RWPE1 (cell line): ENCODE measurements at regions not wholly inside any gene's neighbourhood (a gene's known extent, or its start where the extent isn't known, plus 50 kb on each side); places are given as distances from the start of the nearest gene placed in this dataset.

Experiments
- CTCF ChIA-PET: fragments of 350-600 bp; sonication (Branson Sonifier 250); formaldehyde crosslinking; extraction: SDS; loops from one replicate; lab custom pipeline; 2021; lab: Yijun Ruan, JAX
- POLR2A ChIA-PET: fragments of 400-600 bp; formaldehyde crosslinking; extraction: SDS; loops from one replicate; lab custom pipeline; 2020; ENCODE audit warnings: antibody characterized with exemption; ENCODE audit not compliant: low non-redundant PET; lab: Yijun Ruan, JAX
- DNase-seq: peaks from one replicate; pipeline ENCODE4 v3.0.0; 2012; ENCODE audit warnings: low spot score
- H3K27ac ChIP-seq: fragments of 450-650 bp; 2 replicates; pipeline ENCODE4 v1.5.1; 2017
- TF ChIP-seq, protein P1 (sequence below): fragments of 450-650 bp; conservative IDR thresholded peaks from 2 replicates; pipeline ENCODE4 v1.5.1; 2017; ENCODE audit warnings: low read depth, mild to moderate bottlenecking

DNA sequence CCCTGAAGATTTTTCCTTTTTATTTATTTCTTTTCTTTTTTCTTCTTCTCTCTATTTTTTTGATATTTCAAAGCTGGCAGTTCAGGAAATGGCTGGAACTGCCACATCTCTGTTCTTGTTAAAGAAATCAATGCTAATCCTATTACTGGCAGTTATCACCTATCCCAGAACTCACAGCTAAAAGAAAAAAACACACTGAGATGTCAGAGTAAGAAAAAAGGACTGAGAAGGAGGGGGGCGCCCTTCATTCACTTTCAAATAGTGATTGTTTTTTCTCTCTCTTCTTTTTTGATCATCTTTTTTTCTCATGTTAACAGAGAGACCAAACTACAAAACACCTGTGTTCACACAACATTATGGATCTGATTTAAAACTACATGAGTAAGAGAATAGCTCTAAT is 337.1 kb downstream of the IL20RB start:
- TF ChIP-seq, protein P1, sequence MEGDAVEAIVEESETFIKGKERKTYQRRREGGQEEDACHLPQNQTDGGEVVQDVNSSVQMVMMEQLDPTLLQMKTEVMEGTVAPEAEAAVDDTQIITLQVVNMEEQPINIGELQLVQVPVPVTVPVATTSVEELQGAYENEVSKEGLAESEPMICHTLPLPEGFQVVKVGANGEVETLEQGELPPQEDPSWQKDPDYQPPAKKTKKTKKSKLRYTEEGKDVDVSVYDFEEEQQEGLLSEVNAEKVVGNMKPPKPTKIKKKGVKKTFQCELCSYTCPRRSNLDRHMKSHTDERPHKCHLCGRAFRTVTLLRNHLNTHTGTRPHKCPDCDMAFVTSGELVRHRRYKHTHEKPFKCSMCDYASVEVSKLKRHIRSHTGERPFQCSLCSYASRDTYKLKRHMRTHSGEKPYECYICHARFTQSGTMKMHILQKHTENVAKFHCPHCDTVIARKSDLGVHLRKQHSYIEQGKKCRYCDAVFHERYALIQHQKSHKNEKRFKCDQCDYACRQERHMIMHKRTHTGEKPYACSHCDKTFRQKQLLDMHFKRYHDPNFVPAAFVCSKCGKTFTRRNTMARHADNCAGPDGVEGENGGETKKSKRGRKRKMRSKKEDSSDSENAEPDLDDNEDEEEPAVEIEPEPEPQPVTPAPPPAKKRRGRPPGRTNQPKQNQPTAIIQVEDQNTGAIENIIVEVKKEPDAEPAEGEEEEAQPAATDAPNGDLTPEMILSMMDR: no peak
- ChIA-PET CTCF (interaction anchor here (0.8 kb wide), 1 partner anchor 651 kb away, joined by 3 read pairs; no protein-coding TSS in a partner anchor), POLR2A (no interaction called here)
- H3K27ac ChIP-seq: no peak overlapping the region
- DNase-seq: no peak

- no peak overlapping the region for H3K27ac ChIP-seq
- CTCF ChIA-PET: no interaction called here
- TF ChIP-seq, protein P1: no peak
These were observed 337.6 kb downstream of the IL20RB start for GRCh38 chr3:137295336-137295735.

GRCh38 chr3:137296116-137296515 is 338.3 kb downstream of the IL20RB start:
- ChIA-PET POLR2A (no interaction called here), CTCF (no interaction called here)
- no peak for DNase-seq
- H3K27ac ChIP-seq: no peak overlapping the region
- TF ChIP-seq, protein P1: no peak

More at GRCh38 chr3:137295336-137295735, 337.6 kb downstream of the IL20RB start:
- POLR2A ChIA-PET: no interaction called here
- DNase-seq: no peak

DNA sequence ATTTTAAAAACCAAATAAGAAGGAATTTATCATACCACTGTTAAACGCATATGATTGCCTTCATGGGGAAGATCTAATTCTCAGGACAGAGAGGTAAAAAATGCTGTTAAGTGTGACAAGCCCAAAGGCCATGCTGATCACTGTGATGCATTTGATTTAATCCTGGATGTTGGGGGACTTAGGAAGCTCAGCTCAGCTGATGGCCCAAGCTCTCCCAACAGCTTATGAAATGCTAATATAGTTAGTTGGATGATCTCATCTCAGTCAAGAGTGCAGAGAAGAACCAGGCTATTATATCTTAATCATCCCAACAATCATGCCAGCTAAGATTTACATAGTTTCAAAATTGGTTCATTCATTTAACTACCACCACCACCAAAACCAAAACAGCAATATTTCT is 340.0 kb downstream of the IL20RB start:
- TF ChIP-seq, protein P1: no peak
- no peak overlapping the region for H3K27ac ChIP-seq
- ChIA-PET CTCF (no interaction called here), POLR2A (no interaction called here)
- no peak for DNase-seq

DNA sequence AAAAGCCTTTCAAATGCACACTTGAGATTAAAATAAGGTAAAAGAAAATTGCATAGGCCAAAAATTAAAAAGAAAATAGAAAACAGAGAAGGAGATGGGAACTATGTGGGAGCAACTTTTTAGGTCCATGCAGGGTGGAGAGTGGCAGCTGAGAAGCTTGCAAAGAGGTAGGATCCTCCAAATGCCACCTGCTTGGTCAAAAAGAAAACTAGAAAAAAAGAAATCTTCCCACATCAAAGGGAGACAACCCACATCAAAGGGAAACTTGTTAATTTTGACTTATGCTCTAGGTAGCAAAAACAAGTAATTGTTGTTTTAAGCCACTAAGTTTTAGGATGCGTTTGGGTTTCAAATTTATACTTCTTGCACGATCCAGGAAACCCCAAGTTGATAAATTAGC is 342.9 kb downstream of the IL20RB start:
- ChIA-PET CTCF (no interaction called here), POLR2A (no interaction called here)
- no peak for DNase-seq
- H3K27ac ChIP-seq: no peak overlapping the region
- TF ChIP-seq, protein P1: no peak

GRCh38 chr3:137304313-137305056 is 346.7 kb downstream of the IL20RB start:
- CTCF ChIA-PET: interaction anchor here (0.6 kb wide), 1 partner anchor 23 kb away, joined by 3 read pairs; no protein-coding TSS in a partner anchor
- POLR2A ChIA-PET: no interaction called here
- H3K27ac ChIP-seq: no peak overlapping the region
- DNase-seq: no peak
- TF ChIP-seq, protein P1: no peak
